ENCODE measurements at regions not wholly inside any gene's neighbourhood (a gene's known extent, or its start where the extent isn't known, plus 50 kb on each side); places are given as distances from the start of the nearest gene placed in this dataset.

- no peaks in the 10 kb centered on the region for H3K4me1 ChIP-seq (ENCODE audit: control insufficient read depth, insufficient read depth, low read length, poor library complexity, severe bottlenecking)
- no peaks in the 10 kb centered on the region for H3K36me3 ChIP-seq (ENCODE audit: control insufficient read depth, insufficient read depth, low read length)
- no peak overlapping the region for H3K27ac ChIP-seq (ENCODE audit: insufficient read depth, low read length, poor library complexity, severe bottlenecking)
- H3K9me3 ChIP-seq (ENCODE audit: control insufficient read depth, low read length), result no peaks in the 10 kb centered on the region
- DNase-seq, result no peak
- no peak overlapping the region for H3K4me3 ChIP-seq (ENCODE audit: insufficient read depth, low read depth, low read length, poor library complexity, severe bottlenecking)
- H3K27me3 ChIP-seq (replicated peaks; ENCODE audit: control insufficient read depth, insufficient read depth, low read length, poor library complexity, severe bottlenecking), result peaks cover 3% of the 10 kb centered on the region
Observed at GRCh38 chr15:39451121-39451688, 129.7 kb upstream of the THBS1 start.

- no peak for DNase-seq
- Histone ChIP-seq H3K4me3 (ENCODE audit: insufficient read depth, low read depth, low read length, poor library complexity, severe bottlenecking) (no peak overlapping the region), H3K36me3 (ENCODE audit: control insufficient read depth, insufficient read depth, low read length) (no peaks in the 10 kb centered on the region), H3K27me3 (replicated peaks; ENCODE audit: control insufficient read depth, insufficient read depth, low read length, poor library complexity, severe bottlenecking) (peaks cover 3% of the 10 kb centered on the region), H3K9me3 (ENCODE audit: control insufficient read depth, low read length) (no peaks in the 10 kb centered on the region), H3K27ac (ENCODE audit: insufficient read depth, low read length, poor library complexity, severe bottlenecking) (no peak overlapping the region), H3K4me1 (ENCODE audit: control insufficient read depth, insufficient read depth, low read length, poor library complexity, severe bottlenecking) (no peaks in the 10 kb centered on the region)
Observed at GRCh38 chr15:39451871-39452270, 129.0 kb upstream of the THBS1 start.

DNA sequence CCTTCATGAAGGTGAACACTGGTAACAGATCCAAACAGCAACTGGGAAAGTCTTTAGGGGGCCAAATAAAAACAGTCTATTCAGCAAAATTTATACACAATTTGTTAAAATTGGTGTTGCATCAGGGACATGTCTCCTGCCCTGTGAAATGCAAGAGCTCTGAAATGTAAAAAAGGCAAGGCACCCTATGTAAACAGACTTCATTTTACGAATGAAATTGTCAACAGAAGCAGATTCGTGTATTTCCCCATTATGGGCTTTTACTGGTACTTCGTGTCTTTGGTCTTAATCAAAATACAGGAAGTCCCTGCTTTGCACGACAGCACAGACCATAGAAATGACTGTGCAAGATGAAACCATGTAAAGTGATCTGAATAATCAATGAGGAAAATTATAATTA is 127.3 kb upstream of the THBS1 start:
- Histone ChIP-seq H3K4me1 (ENCODE audit: control insufficient read depth, insufficient read depth, low read length, poor library complexity, severe bottlenecking) (no peaks in the 10 kb centered on the region), H3K27me3 (replicated peaks; ENCODE audit: control insufficient read depth, insufficient read depth, low read length, poor library complexity, severe bottlenecking) (peaks cover 3% of the 10 kb centered on the region), H3K27ac (ENCODE audit: insufficient read depth, low read length, poor library complexity, severe bottlenecking) (no peak overlapping the region), H3K9me3 (ENCODE audit: control insufficient read depth, low read length) (no peaks in the 10 kb centered on the region), H3K4me3 (ENCODE audit: insufficient read depth, low read depth, low read length, poor library complexity, severe bottlenecking) (no peak overlapping the region), H3K36me3 (ENCODE audit: control insufficient read depth, insufficient read depth, low read length) (no peaks in the 10 kb centered on the region)
- no peak for DNase-seq

DNA sequence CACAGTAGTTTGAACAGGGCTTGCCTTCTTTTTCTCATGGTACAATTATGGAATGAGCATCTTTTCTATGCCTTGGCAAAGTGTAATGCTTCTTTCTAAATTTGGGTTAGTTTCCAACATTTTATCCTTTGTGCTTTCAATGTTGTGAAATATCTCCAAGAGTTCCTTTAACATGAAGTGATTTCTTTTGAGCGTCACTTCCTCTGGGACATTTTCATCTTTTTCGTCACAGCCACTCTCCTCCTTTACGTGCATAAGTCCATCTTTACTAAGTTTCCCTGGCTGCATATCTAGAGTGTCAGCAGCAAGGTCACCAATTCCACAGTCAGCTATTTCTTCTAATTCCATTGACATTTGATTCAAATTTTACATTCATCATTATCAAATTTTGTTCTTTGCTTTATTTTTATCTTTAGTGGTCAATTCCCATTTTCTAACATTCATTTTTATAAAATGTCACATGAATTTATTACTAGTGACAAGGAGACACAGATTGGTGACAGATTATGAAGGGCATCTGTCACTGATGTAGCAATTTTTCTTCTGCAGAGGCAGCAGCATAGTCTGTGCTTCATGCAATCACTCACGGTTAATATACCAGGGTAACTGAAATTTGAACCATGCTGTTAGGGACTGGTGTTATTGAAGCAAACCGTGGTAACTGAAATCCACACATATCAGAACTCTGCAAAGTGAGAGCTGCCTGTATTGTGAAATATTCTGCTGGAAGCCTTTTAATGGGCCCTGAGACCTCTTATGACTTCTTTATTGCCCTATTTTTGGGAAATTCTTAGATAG is 126.5 kb upstream of the THBS1 start:
- Histone ChIP-seq H3K9me3 (ENCODE audit: control insufficient read depth, low read length) (no peaks in the 10 kb centered on the region), H3K27ac (ENCODE audit: insufficient read depth, low read length, poor library complexity, severe bottlenecking) (no peak overlapping the region)

GRCh38 chr15:39455471-39455991 is 125.3 kb upstream of the THBS1 start:
- H3K9me3 ChIP-seq (ENCODE audit: control insufficient read depth, low read length), result no peaks in the 10 kb centered on the region
- H3K27me3 ChIP-seq (replicated peaks; ENCODE audit: control insufficient read depth, insufficient read depth, low read length, poor library complexity, severe bottlenecking), result no peaks in the 10 kb centered on the region
- H3K4me1 ChIP-seq (ENCODE audit: control insufficient read depth, insufficient read depth, low read length, poor library complexity, severe bottlenecking), result no peaks in the 10 kb centered on the region
- no peaks in the 10 kb centered on the region for H3K36me3 ChIP-seq (ENCODE audit: control insufficient read depth, insufficient read depth, low read length)
- no peak overlapping the region for H3K4me3 ChIP-seq (ENCODE audit: insufficient read depth, low read depth, low read length, poor library complexity, severe bottlenecking)
- H3K27ac ChIP-seq (ENCODE audit: insufficient read depth, low read length, poor library complexity, severe bottlenecking), result no peak overlapping the region
- DNase-seq, result no peak

More for the DNA sequence above, 126.5 kb upstream of the THBS1 start:
- no peaks in the 10 kb centered on the region for H3K36me3 ChIP-seq (ENCODE audit: control insufficient read depth, insufficient read depth, low read length)
- no peak overlapping the region for H3K4me3 ChIP-seq (ENCODE audit: insufficient read depth, low read depth, low read length, poor library complexity, severe bottlenecking)
- no peaks in the 10 kb centered on the region for H3K4me1 ChIP-seq (ENCODE audit: control insufficient read depth, insufficient read depth, low read length, poor library complexity, severe bottlenecking)
- peaks cover 3% of the 10 kb centered on the region for H3K27me3 ChIP-seq (replicated peaks; ENCODE audit: control insufficient read depth, insufficient read depth, low read length, poor library complexity, severe bottlenecking)
- DNase-seq, result no peak

DNA sequence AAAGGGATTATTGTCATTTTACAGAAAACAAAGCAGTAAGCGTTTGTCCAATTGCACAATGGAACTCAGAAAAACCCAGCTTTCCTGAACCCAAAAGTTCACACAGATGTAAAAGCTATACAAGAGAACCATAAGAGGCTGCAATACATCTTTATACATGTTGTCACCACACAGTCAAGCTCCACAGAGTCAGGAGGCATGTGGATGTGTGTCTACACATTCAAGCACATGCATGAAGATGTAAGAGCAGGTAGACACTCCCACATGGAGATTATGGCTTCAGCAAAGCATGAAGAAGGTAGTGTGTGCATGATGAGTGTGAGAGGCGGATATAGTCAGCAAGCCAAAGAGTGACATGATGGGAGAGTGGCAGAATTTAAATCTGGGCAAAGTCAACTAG is 124.7 kb upstream of the THBS1 start:
- no peaks in the 10 kb centered on the region for H3K36me3 ChIP-seq (ENCODE audit: control insufficient read depth, insufficient read depth, low read length)
- no peak overlapping the region for H3K4me3 ChIP-seq (ENCODE audit: insufficient read depth, low read depth, low read length, poor library complexity, severe bottlenecking)
- no peaks in the 10 kb centered on the region for H3K9me3 ChIP-seq (ENCODE audit: control insufficient read depth, low read length)
- no peaks in the 10 kb centered on the region for H3K27me3 ChIP-seq (replicated peaks; ENCODE audit: control insufficient read depth, insufficient read depth, low read length, poor library complexity, severe bottlenecking)
- no peak for DNase-seq
- no peaks in the 10 kb centered on the region for H3K4me1 ChIP-seq (ENCODE audit: control insufficient read depth, insufficient read depth, low read length, poor library complexity, severe bottlenecking)
- no peak overlapping the region for H3K27ac ChIP-seq (ENCODE audit: insufficient read depth, low read length, poor library complexity, severe bottlenecking)

- Histone ChIP-seq H3K9me3 (ENCODE audit: control insufficient read depth, low read length) (no peaks in the 10 kb centered on the region), H3K27me3 (replicated peaks; ENCODE audit: control insufficient read depth, insufficient read depth, low read length, poor library complexity, severe bottlenecking) (no peaks in the 10 kb centered on the region), H3K36me3 (ENCODE audit: control insufficient read depth, insufficient read depth, low read length) (no peaks in the 10 kb centered on the region), H3K27ac (ENCODE audit: insufficient read depth, low read length, poor library complexity, severe bottlenecking) (no peak overlapping the region), H3K4me3 (ENCODE audit: insufficient read depth, low read depth, low read length, poor library complexity, severe bottlenecking) (no peak overlapping the region), H3K4me1 (ENCODE audit: control insufficient read depth, insufficient read depth, low read length, poor library complexity, severe bottlenecking) (no peaks in the 10 kb centered on the region)
- DNase-seq, result no peak
Observed at GRCh38 chr15:39456582-39457330, 124.1 kb upstream of the THBS1 start.

GRCh38 chr15:39458131-39458530 is 122.7 kb upstream of the THBS1 start:
- Histone ChIP-seq H3K27ac (ENCODE audit: insufficient read depth, low read length, poor library complexity, severe bottlenecking) (no peak overlapping the region), H3K4me3 (ENCODE audit: insufficient read depth, low read depth, low read length, poor library complexity, severe bottlenecking) (no peak overlapping the region), H3K27me3 (replicated peaks; ENCODE audit: control insufficient read depth, insufficient read depth, low read length, poor library complexity, severe bottlenecking) (no peaks in the 10 kb centered on the region), H3K4me1 (ENCODE audit: control insufficient read depth, insufficient read depth, low read length, poor library complexity, severe bottlenecking) (no peaks in the 10 kb centered on the region), H3K36me3 (ENCODE audit: control insufficient read depth, insufficient read depth, low read length) (no peaks in the 10 kb centered on the region), H3K9me3 (ENCODE audit: control insufficient read depth, low read length) (no peaks in the 10 kb centered on the region)
- DNase-seq, result no peak

DNA sequence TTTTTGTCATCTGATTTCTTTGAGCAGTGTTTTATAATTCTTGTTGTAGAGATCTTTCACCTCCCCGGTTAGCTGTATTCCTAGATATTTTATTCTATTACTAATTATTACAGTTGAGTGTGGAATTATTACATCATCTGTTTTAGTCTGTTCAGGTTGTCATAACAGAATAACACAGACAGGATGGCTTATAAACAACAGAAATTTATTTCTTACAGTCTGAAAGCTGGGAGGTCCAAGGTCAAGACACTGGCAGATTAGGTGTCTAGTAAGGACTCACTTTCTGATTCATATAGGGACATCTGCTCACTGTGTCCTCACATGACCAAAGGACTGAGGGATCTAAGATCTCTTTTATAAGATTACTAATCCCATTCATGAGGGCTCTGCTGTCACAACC is 121.3 kb upstream of the THBS1 start:
- no peaks in the 10 kb centered on the region for H3K9me3 ChIP-seq (ENCODE audit: control insufficient read depth, low read length)
- no peak for DNase-seq
- no peaks in the 10 kb centered on the region for H3K4me1 ChIP-seq (ENCODE audit: control insufficient read depth, insufficient read depth, low read length, poor library complexity, severe bottlenecking)
- H3K4me3 ChIP-seq (ENCODE audit: insufficient read depth, low read depth, low read length, poor library complexity, severe bottlenecking), result no peak overlapping the region
- H3K27ac ChIP-seq (ENCODE audit: insufficient read depth, low read length, poor library complexity, severe bottlenecking), result no peak overlapping the region
- no peaks in the 10 kb centered on the region for H3K27me3 ChIP-seq (replicated peaks; ENCODE audit: control insufficient read depth, insufficient read depth, low read length, poor library complexity, severe bottlenecking)
- H3K36me3 ChIP-seq (ENCODE audit: control insufficient read depth, insufficient read depth, low read length), result no peaks in the 10 kb centered on the region

GRCh38 chr15:39460748-39461147 is 120.1 kb upstream of the THBS1 start:
- Histone ChIP-seq H3K27ac (ENCODE audit: insufficient read depth, low read length, poor library complexity, severe bottlenecking) (no peak overlapping the region), H3K36me3 (ENCODE audit: control insufficient read depth, insufficient read depth, low read length) (no peaks in the 10 kb centered on the region), H3K4me1 (ENCODE audit: control insufficient read depth, insufficient read depth, low read length, poor library complexity, severe bottlenecking) (no peaks in the 10 kb centered on the region), H3K9me3 (ENCODE audit: control insufficient read depth, low read length) (no peaks in the 10 kb centered on the region), H3K4me3 (ENCODE audit: insufficient read depth, low read depth, low read length, poor library complexity, severe bottlenecking) (no peak overlapping the region), H3K27me3 (replicated peaks; ENCODE audit: control insufficient read depth, insufficient read depth, low read length, poor library complexity, severe bottlenecking) (no peaks in the 10 kb centered on the region)
- DNase-seq, result no peak
